ENCODE measurements at regions not wholly inside any gene's neighbourhood (a gene's known extent, or its start where the extent isn't known, plus 50 kb on each side); places are given as distances from the start of the nearest gene placed in this dataset.

GRCh38 chr2:8623576-8623957 is 58.3 kb upstream of the ID2 start (continued):
- TF ChIP-seq MITF (IDR thresholded peaks at IDR 0.05), result no peak

- intact Hi-C loops (cut with micrococcal nuclease), result no loop called here
- no peak overlapping the region; a peak in 1 of 4 replicates for H3K9ac ChIP-seq (ENCODE audit: insufficient read depth in 1 of 2, low read depth in 2 of 2, low read length in 2 of 2)
- BruUV-seq (replicated peaks), result no TSS peak
- no peaks in the 10 kb centered on the region for H4K20me1 ChIP-seq (replicated peaks; ENCODE audit: control insufficient read depth, insufficient read depth, low read length)
- no peak overlapping the region for H3K4me3 ChIP-seq
- ATAC-seq (no peak), FAIRE-seq (no peak), DNase-seq (ENCODE audit: extremely low read depth in 1 of 4, low spot score in 3 of 4) (no peak)
- no peak overlapping the region for H3K27ac ChIP-seq (ENCODE audit: extremely low read depth, low read depth, low read length)
- no peaks in the 10 kb centered on the region for H3K9me1 ChIP-seq (ENCODE audit: control insufficient read depth, insufficient read depth, low read length)
- ChIA-PET POLR2A (interaction anchor here (0.6 to 1.4 kb wide), 4 partner anchors 9 to 58 kb away, joined by 3 to 6 read pairs (median 4); partner anchors contain the start of gene ID2), CTCF (ENCODE audit: low intra/inter-chr PET ratio) (no interaction called here)
- no peak overlapping the region for H3K4me2 ChIP-seq (ENCODE audit: insufficient read depth, low read length)
- no peaks in the 10 kb centered on the region for H3K9me3 ChIP-seq (replicated peaks; ENCODE audit: control insufficient read depth, insufficient read depth, low read depth, low read length)
- no peaks in the 10 kb centered on the region for H3K36me3 ChIP-seq (ENCODE audit: control insufficient read depth, insufficient read depth, low read length)
- no peak overlapping the region for H2AFZ ChIP-seq (ENCODE audit: low read depth, low read length)
- in situ Hi-C loops (cut with MboI), result no loop called here
- H3K27me3 ChIP-seq (ENCODE audit: control insufficient read depth in 2 of 2, insufficient read depth in 2 of 2, low read length in 2 of 2), result peaks cover 0 to 45% of the 10 kb centered on the region in 2 experiments; a peak in 2 of 5 replicates
- peaks cover 7 to 42% of the 10 kb centered on the region in 2 experiments; a peak in 3 of 5 replicates for H3K4me1 ChIP-seq (replicated peaks in 1 of 2; ENCODE audit: control insufficient read depth in 2 of 2, insufficient read depth in 2 of 2, low read length in 2 of 2)
- no peaks in the 10 kb centered on the region for H3K79me2 ChIP-seq (ENCODE audit: control insufficient read depth, insufficient read depth, low read length)
- WGBS (ENCODE audit: insufficient coverage, low coverage, missing lambda C conversion rate), result 17% methylated on average over 11 of the region's 11 CpGs
- no peak for TF ChIP-seq U2AF2 (optimal IDR thresholded peaks at IDR 0.05; ENCODE audit: low read depth, low read length)
- no peak for TF ChIP-seq ILF3 (IDR thresholded peaks at IDR 0.05; ENCODE audit: borderline replicate concordance)
- no peak for TF ChIP-seq ZNF217 (CRISPR knock-in tag; IDR thresholded peaks at IDR 0.05)
- TF ChIP-seq TFE3 (CRISPR knock-in tag; IDR thresholded peaks at IDR 0.05), result peak; percentile 54; the same call in 1 of the 2 replicates
- TF ChIP-seq USF2 (CRISPR knock-in tag; IDR thresholded peaks at IDR 0.05), result peak; percentile 14; the same call in 1 of the 2 replicates
- TF ChIP-seq CLOCK (CRISPR knock-in tag; IDR thresholded peaks at IDR 0.05; ENCODE audit: borderline replicate concordance), result no peak
- no peak for TF ChIP-seq LEF1 (IDR thresholded peaks at IDR 0.05)
- no peak for TF ChIP-seq ZNF124 (CRISPR knock-in tag; IDR thresholded peaks at IDR 0.05)
Observed at GRCh38 chr2:8623958-8624591, 57.8 kb upstream of the ID2 start.

Data from K562 (cell line).